HL-60 (cell line): ENCODE measurements at regions not wholly inside any gene's neighbourhood (a gene's known extent, or its start where the extent isn't known, plus 50 kb on each side); places are given as distances from the start of the nearest gene placed in this dataset.

Source experiments
- DNase-seq, 2 experiments: peaks; one replicate each; pipeline ENCODE4 v3.0.0-alpha.2; 2010 to 2020; ENCODE audit warnings: low read depth in 1 of 2, low spot score in 1 of 2
- H3K27ac ChIP-seq: fragments of 250-450 bp; sonication (Bioruptor Pico); replicated peaks from 2 replicates; pipeline ENCODE4 v1.5.1; 2020; ENCODE audit warnings: mild to moderate bottlenecking, moderate library complexity
- H3K27me3 ChIP-seq: fragments of 250-450 bp; sonication (Bioruptor Pico); 2 replicates; pipeline ENCODE4 v1.5.1; 2021; ENCODE audit warnings: mild to moderate bottlenecking, moderate library complexity; ENCODE audit not compliant: insufficient read depth, poor library complexity, severe bottlenecking
- H3K4me3 ChIP-seq: replicated peaks from 2 replicates; pipeline ENCODE4 v1.5.1; 2011; ENCODE audit warnings: mild to moderate bottlenecking, control low read depth, low read length; ENCODE audit not compliant: insufficient read depth
- GABPA ChIP-seq: IDR thresholded peaks from 2 replicates; pipeline ENCODE4 v1.6.1; 2012; ENCODE audit warnings: low read depth
- POLR2AphosphoS5 ChIP-seq: IDR thresholded peaks from 2 replicates; pipeline ENCODE4 v1.6.1; 2012; ENCODE audit warnings: low read depth
- SPI1 ChIP-seq: IDR thresholded peaks from 2 replicates; pipeline ENCODE4 v1.6.1; 2012; ENCODE audit warnings: low read depth, mild to moderate bottlenecking, borderline replicate concordance
- TF ChIP-seq, protein P1 (sequence below): IDR thresholded peaks from 2 replicates; pipeline ENCODE4 v1.6.1; 2012; ENCODE audit warnings: low read depth; ENCODE audit not compliant: insufficient replicate concordance
- TF ChIP-seq, protein P2 (sequence below): IDR thresholded peaks from one replicate; pipeline ENCODE4 v1.5.1; 2011; ENCODE audit warnings: low read length, control low read depth, inconsistent platforms; ENCODE audit not compliant: insufficient read depth

DNA sequence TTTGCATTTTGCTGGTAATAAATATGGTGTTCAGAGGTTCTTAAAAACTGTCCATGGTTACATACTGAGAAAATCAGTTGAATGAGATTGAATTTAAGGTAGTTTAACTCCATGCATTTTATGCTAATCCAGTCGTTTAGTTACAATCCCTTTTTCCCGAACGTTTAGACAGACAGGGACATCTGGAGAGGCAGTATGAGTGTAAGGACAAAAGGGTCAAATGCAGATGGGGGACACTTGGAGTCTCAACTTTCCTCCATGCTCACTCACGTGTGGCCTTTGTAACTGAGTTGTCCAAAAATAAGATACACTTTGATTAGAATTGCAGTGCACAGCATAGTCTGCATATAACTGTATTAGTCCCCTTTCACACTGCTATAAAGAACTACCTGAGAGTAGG is 63.9 kb downstream of the RDH14 start:
- no peak for DNase-seq

DNA sequence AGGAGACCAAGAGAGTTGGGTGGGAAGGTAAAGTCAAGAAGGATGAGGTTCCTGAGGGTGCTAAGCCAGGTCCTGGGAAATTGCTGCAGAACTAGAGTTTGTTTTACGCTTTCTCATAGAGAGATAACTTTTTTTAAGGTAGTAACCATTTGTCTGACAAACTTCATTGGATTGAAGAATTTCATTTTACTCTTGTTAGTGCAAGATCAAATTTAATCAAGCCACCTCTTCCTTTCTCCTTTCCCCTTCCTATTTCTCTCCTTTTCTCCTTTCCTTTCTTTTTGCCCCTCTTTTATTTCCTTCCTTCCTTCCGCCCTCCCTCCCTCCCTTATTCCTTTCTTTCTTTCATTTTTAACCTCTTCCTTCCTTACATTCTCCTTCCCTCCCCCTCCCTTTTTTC is 65.4 kb downstream of the RDH14 start:
- Histone ChIP-seq H3K27me3 (no peaks in the 10 kb centered on the region), H3K4me3 (no peak overlapping the region), H3K27ac (no peak overlapping the region)
- TF ChIP-seq, protein P1, sequence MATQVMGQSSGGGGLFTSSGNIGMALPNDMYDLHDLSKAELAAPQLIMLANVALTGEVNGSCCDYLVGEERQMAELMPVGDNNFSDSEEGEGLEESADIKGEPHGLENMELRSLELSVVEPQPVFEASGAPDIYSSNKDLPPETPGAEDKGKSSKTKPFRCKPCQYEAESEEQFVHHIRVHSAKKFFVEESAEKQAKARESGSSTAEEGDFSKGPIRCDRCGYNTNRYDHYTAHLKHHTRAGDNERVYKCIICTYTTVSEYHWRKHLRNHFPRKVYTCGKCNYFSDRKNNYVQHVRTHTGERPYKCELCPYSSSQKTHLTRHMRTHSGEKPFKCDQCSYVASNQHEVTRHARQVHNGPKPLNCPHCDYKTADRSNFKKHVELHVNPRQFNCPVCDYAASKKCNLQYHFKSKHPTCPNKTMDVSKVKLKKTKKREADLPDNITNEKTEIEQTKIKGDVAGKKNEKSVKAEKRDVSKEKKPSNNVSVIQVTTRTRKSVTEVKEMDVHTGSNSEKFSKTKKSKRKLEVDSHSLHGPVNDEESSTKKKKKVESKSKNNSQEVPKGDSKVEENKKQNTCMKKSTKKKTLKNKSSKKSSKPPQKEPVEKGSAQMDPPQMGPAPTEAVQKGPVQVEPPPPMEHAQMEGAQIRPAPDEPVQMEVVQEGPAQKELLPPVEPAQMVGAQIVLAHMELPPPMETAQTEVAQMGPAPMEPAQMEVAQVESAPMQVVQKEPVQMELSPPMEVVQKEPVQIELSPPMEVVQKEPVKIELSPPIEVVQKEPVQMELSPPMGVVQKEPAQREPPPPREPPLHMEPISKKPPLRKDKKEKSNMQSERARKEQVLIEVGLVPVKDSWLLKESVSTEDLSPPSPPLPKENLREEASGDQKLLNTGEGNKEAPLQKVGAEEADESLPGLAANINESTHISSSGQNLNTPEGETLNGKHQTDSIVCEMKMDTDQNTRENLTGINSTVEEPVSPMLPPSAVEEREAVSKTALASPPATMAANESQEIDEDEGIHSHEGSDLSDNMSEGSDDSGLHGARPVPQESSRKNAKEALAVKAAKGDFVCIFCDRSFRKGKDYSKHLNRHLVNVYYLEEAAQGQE: no peak
- TF ChIP-seq GABPA (no peak), POLR2AphosphoS5 (no peak), SPI1 (no peak)
- TF ChIP-seq, protein P2, sequence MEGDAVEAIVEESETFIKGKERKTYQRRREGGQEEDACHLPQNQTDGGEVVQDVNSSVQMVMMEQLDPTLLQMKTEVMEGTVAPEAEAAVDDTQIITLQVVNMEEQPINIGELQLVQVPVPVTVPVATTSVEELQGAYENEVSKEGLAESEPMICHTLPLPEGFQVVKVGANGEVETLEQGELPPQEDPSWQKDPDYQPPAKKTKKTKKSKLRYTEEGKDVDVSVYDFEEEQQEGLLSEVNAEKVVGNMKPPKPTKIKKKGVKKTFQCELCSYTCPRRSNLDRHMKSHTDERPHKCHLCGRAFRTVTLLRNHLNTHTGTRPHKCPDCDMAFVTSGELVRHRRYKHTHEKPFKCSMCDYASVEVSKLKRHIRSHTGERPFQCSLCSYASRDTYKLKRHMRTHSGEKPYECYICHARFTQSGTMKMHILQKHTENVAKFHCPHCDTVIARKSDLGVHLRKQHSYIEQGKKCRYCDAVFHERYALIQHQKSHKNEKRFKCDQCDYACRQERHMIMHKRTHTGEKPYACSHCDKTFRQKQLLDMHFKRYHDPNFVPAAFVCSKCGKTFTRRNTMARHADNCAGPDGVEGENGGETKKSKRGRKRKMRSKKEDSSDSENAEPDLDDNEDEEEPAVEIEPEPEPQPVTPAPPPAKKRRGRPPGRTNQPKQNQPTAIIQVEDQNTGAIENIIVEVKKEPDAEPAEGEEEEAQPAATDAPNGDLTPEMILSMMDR: no peak
- DNase-seq: no peak

More for the DNA sequence above, 63.9 kb downstream of the RDH14 start:
- Histone ChIP-seq H3K27me3 (no peaks in the 10 kb centered on the region), H3K27ac (no peak overlapping the region), H3K4me3 (no peak overlapping the region)
- TF ChIP-seq POLR2AphosphoS5 (no peak), SPI1 (no peak), GABPA (no peak)
- TF ChIP-seq, protein P1: no peak
- TF ChIP-seq, protein P2: no peak

DNA sequence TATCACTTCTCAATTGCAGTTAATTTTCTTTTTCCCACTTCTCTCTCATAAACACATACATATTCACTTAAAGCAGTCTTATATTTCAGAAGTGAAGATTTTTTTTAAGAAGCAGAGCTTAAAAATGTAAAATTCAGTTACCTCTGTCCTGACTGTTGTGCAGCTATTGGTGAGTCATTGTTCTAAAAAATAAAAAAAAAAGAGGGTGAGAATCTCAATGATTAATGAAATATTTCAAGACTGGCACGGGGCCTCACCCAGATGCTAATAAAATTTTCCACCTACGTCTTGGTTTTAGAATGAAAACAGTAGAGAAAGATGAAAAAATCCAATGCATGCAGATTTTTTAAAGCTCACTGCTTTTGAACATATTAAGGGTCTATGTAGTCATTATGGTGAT is 67.7 kb downstream of the RDH14 start:
- Histone ChIP-seq H3K27ac (no peak overlapping the region), H3K4me3 (no peak overlapping the region), H3K27me3 (no peaks in the 10 kb centered on the region)
- no peak for TF ChIP-seq GABPA
- TF ChIP-seq, protein P2: no peak
- no peak for TF ChIP-seq SPI1
- TF ChIP-seq, protein P1: no peak
- TF ChIP-seq POLR2AphosphoS5: no peak
- DNase-seq: no peak
